ENCODE measurements at regions not wholly inside any gene's neighbourhood (a gene's known extent, or its start where the extent isn't known, plus 50 kb on each side); places are given as distances from the start of the nearest gene placed in this dataset.

DNA sequence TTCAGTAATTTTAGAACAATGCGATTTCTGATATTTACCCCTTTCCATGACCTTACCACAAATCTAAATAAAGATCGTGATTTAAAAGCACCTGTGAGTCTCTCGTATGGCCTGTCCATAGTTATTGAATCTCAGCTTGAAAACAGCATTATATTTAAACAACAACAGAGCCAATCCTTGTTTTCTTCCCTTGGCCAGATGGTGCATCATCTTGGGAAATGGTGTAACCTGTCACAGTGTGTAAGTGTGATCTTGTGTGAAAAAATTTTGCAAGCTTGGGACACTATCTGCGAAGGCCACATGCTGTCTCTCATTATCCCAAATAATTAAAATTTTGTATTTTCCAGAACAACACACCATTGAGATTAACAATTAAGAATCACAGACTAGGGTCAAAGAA, 262.7 kb upstream of the SPHKAP start:
- TF ChIP-seq, protein P1, sequence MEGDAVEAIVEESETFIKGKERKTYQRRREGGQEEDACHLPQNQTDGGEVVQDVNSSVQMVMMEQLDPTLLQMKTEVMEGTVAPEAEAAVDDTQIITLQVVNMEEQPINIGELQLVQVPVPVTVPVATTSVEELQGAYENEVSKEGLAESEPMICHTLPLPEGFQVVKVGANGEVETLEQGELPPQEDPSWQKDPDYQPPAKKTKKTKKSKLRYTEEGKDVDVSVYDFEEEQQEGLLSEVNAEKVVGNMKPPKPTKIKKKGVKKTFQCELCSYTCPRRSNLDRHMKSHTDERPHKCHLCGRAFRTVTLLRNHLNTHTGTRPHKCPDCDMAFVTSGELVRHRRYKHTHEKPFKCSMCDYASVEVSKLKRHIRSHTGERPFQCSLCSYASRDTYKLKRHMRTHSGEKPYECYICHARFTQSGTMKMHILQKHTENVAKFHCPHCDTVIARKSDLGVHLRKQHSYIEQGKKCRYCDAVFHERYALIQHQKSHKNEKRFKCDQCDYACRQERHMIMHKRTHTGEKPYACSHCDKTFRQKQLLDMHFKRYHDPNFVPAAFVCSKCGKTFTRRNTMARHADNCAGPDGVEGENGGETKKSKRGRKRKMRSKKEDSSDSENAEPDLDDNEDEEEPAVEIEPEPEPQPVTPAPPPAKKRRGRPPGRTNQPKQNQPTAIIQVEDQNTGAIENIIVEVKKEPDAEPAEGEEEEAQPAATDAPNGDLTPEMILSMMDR (IDR thresholded peaks at IDR 0.05), result no peak
- TF ChIP-seq POLR2A (IDR thresholded peaks at IDR 0.05), result no peak

All from right lobe of liver (tissue), 4 donors.